ENCODE measurements at regions not wholly inside any gene's neighbourhood (a gene's known extent, or its start where the extent isn't known, plus 50 kb on each side); places are given as distances from the start of the nearest gene placed in this dataset.
"Not testable (repeated sequence)": the region's sequence is repeated elsewhere in the genome, so short reads cannot be mapped to it uniquely, and the experiment has no call there.

DNA sequence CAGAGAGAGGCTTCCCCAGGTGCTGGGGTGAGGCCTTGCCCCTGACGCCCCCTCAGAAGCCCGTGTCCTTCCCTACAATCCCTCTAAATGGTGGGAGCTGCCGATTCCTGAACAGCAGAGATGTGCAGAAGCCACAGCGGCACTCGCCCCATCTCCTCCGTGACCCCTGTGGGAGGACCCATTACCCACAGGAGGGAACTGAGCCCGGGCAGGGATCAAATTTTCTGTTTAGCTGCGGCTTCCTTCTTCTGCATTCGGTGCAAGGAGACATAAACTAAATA, 181.2 kb upstream of the RAB6C start:
- no peak for DNase-seq (ENCODE audit: low read depth)

- no peak for DNase-seq (ENCODE audit: low read depth)
Observed at GRCh38 chr2:129798626-129799025, 180.8 kb upstream of the RAB6C start.

DNA sequence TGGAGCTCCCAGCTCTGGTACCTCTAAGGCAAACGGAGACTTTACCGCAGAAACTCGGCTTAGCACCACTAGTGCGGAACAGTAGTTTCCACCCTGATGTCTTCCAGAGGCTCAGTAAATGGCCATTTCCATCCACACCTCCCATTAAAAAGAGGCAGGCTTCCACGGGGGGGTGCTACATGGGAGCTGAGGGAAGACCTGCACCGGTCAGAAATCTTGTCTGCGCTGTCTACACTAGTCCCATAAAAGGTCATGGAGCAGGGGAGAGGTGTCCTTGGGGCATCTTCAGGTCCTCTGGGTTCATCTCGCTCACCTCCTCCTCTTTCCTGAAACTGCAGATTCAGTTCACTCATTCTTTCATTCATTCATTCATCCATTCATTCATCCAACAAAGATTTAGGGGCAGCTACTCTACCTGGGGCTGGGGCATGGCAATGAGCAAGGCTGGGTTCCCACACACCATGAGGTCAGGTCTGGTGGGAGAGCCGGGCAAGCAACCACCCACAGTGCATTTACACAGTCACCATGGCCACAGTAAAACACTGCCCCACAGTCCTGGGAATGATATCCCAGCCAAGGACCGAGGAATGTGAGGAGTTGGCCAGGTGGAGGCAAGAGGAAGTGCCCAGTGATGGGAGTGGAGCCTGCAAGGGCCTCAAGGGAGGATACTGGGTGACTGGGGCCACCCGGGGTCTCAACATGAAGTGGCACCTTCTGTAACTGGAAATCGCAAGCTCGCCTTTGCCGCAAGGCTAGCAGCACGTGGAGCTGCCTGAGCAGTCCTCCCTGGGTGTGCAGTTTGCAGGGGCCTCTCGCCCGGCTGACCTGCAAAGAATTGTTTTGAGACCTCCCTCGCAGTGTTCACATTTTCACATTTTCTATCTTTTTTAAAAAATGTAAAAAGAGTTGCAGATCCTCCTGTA, 180.2 kb upstream of the RAB6C start:
- DNase-seq (ENCODE audit: low read depth), result no peak

DNA sequence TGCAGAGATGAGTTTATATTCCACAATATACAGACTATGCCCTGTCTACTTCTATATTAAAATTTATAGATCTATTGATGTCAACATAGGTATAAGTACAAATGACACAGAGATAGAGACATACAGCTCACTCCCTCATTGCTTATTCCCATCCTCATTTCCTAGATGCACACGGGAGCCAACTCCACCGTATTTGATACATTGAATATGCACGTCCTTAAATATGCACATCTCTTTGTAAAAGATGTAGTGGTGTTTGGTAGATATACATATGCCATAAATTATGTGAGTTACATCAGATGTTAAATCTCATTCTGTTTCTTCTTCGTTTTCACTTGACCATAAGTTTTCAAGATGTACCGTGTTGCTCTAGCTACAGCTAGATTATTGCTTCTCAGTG, 179.2 kb upstream of the RAB6C start:
- DNase-seq (ENCODE audit: low read depth), result no peak

- no peak for DNase-seq (ENCODE audit: low read depth)
Observed at GRCh38 chr2:129800686-129801085, 178.8 kb upstream of the RAB6C start.

DNA sequence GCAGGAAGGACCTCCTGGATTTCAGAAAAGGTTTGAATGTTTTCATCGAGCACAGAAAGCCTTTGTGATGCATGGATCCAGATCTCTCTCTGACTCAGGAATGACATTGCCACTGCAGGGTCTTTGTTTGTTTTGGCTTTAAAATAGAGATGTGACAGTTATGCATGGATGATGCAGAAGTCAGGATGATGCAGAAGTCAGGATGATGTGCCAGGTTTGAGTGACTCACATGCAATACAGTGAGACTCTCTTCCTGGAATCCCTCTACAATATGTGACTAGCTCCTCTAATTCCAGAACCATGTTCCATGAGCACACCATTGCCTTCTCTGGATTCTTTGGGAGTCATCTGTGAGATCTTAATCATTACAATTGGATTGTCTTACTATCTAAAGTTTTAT, 177.9 kb upstream of the RAB6C start:
- DNase-seq (ENCODE audit: low read depth), result no peak

- DNase-seq (ENCODE audit: low read depth), result no peak
Observed at GRCh38 chr2:129802290-129802689, 177.2 kb upstream of the RAB6C start.

- no peak for DNase-seq (ENCODE audit: low read depth)
Observed at GRCh38 chr2:129803032-129803431, 176.4 kb upstream of the RAB6C start.

DNA sequence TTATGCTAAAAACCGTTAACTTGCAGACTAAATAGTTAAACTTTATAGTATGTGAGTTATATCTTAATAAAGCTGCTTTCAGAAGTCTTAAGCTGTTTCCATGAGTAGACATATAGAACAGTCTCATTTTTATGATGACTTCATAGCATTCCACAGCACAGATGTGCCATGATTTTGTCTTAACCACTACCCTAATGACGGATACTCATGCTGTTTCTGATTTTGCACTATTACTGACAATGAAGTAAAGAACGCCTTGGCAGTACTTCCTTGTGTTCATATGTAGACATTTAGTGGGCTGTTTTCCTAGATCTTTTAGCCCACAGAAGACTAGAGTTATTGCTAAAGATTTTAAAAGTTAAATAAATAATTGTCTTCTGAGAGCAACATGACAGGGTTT, 175.6 kb upstream of the RAB6C start:
- DNase-seq (ENCODE audit: low read depth), result no peak

- no peak for DNase-seq (ENCODE audit: low read depth)
Observed at GRCh38 chr2:129805899-129806298, 173.6 kb upstream of the RAB6C start.

GRCh38 chr2:129806317-129806716, 173.1 kb upstream of the RAB6C start:
- DNase-seq (ENCODE audit: low read depth), result no peak

DNA sequence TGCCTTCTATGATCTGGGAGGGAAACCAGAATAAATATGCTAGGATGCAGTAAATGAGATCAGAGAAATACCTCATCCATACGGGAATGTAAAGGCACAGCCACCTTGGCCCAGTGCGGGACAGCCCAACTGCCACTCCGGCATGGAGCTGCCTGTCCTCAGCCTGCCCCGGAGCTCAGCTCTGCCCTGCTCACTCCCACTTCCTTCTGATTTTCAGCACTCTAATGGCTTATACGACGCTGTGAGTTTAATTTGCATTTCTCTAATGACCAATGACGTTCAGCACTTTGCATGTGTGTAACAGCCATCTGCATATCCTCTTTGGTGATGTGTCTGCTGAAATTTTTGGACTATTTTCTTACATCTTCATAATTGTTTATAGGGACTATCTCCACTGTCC, 172.5 kb upstream of the RAB6C start:
- no peak for DNase-seq (ENCODE audit: low read depth)

DNA sequence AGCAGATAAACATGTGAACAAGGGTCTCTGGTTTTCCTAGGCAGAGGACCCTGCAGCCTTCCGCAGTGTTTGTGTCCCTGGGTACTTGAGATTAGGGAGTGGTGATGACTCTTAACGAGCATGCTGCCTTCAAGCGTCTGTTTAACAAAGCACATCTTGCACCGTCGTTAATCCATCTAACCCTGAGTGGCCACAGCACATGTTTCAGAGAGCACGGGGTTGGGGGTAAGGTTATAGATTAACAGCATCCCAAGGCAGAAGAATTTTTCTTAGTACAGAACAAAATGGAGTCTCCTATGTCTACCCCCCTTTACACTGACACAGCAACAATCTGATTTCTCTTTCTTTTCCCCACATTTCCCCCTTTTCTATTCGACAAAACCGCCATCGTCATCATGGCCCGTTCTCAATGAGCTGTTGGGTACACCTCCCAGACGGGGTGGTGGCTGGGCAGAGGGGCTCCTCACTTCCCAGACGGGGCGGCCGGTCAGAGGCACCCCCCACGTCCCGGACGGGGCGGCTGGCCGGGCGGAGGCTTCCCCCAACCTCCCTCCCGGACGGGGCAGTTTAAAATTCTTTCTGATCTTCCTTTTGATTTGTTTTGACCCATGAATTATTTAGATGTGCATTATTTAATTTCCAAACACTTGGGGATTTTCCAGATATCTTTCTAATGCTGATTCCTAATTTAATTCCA, 171.7 kb upstream of the RAB6C start:
- not testable (repeated sequence) for DNase-seq (ENCODE audit: low read depth)

DNA sequence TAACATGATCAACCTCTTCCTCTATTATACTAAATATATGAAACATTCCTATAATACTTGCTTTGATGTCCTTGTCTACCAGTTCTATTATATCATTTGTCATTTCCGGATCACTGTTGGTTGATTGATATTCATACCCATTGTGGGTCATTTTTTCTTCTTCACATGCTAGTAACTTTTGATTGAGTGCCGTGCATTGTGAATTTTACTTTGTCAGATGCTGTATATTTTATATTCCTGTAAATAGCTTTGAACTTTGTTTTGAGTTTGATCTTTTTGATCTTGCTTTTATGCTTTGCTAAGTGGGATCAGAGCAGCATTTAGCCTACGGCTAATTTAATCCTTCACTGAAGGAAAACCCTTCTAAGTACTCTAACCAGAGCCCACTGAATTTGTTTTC, 168.9 kb upstream of the RAB6C start:
- no peak for DNase-seq (ENCODE audit: low read depth)

GRCh38 chr2:129812071-129812470, 167.4 kb upstream of the RAB6C start:
- DNase-seq (ENCODE audit: low read depth), result no peak

- DNase-seq (ENCODE audit: low read depth), result no peak
Observed at GRCh38 chr2:129812654-129813053, 166.8 kb upstream of the RAB6C start.

GRCh38 chr2:129813404-129813803, 166.1 kb upstream of the RAB6C start:
- DNase-seq (ENCODE audit: low read depth), result no peak

DNA sequence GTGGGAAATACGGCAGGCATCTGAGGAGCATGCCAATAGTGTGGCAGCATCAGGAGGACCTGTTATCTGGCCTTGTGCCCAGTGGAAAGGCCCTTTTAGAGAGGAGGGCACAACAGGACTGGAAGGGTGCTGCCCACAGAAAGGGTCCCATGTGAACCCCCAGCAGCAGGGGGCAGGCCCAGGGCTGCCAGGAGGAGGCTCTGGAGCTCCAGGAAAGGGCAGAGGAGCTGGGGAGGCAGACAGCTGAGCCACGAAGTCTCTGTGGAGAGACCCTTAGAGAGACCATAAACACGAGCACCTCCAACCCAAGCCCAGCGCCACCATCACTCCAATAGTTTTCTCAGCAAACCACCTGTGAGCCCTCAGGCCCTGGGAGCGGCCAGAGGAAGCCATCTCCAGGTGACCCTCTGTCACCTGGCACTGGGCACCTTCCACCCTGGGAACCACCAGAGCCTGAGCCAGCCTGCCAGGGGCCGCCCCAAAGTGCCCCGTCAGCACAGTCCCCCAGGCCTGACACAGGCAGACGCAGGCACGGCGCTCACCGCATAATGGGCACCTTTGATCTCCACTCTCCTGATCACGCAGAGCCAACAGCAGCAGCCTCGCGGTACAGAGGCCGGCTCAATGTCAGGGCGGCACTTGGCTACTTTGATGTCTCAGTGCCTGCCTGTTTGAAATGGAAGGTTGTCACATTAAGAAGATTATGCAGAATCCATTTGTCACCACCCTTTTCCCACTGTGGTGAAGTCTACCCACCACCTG, 162.5 kb upstream of the RAB6C start:
- DNase-seq (ENCODE audit: low read depth), result no peak

GRCh38 chr2:129819855-129820254, 159.6 kb upstream of the RAB6C start:
- DNase-seq (ENCODE audit: low read depth), result no peak

- DNase-seq (ENCODE audit: low read depth), result no peak
Observed at GRCh38 chr2:129820908-129821307, 158.6 kb upstream of the RAB6C start.

DNA sequence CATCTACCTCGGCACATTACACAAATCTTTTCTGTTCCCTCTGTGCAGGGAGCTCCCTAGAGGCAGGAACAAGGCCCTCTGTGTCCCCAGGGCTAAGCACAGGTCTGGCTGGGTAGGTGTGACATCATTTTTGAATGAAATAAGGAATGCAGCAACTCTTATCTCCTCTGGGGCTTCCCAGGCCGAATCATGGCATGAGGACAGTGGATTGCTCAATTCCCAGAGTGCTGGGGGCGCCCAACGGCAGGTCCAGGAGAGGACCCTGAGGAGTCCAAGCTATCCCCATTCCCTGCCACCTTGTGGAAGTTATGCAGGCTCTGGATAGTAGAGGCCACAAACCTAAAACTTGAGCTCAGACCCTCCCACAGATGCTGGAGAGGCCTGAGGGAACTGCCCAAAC, 158.0 kb upstream of the RAB6C start:
- no peak for DNase-seq (ENCODE audit: low read depth)

GRCh38 chr2:129823044-129823443, 156.4 kb upstream of the RAB6C start:
- no peak for DNase-seq (ENCODE audit: low read depth)
